ENCODE measurements at regions not wholly inside any gene's neighbourhood (a gene's known extent, or its start where the extent isn't known, plus 50 kb on each side); places are given as distances from the start of the nearest gene placed in this dataset.

GRCh38 chr5:79853676-79854418 lies 137.2 kb downstream of the MTX3 start:
- no peak for TF ChIP-seq CTCF (IDR thresholded peaks at IDR 0.05)
- TF ChIP-seq POLR2A (IDR thresholded peaks at IDR 0.05): no peak
- TF ChIP-seq POLR2AphosphoS5 (IDR thresholded peaks at IDR 0.05; ENCODE audit: insufficient read depth in 1 of 2, low read depth in 1 of 2): no peak

Data from vagina (tissue), 2 donors.